ENCODE measurements at regions not wholly inside any gene's neighbourhood (a gene's known extent, or its start where the extent isn't known, plus 50 kb on each side); places are given as distances from the start of the nearest gene placed in this dataset.

DNA sequence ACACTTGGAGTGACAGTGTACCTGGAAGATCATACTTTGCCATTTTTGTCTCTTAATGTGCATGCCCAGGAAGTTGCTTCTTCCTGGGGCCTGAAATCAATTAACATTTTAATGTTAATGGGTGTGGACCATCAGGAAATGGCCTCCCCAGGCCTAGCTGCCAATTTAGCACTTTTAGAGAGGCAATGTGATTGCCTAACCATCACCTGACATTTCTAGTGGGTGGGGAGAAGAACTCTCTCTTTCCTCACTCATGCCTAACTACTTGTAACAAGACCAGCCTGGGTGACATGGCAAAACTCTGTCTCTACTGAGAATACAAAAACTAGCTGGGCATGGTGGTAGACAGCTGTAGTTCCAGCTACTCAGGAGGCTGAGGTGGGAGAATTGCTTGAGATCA lies 549.0 kb upstream of the RGS18 start:
- TF ChIP-seq GLIS3 (CRISPR knock-in tag; IDR thresholded peaks at IDR 0.05), result no peak
- TF ChIP-seq ZFP3 (CRISPR knock-in tag; IDR thresholded peaks at IDR 0.05), result no peak
- TF ChIP-seq ZC3H10 (CRISPR knock-in tag; IDR thresholded peaks at IDR 0.05), result no peak
- TF ChIP-seq ZNF70 (CRISPR knock-in tag; IDR thresholded peaks at IDR 0.05), result no peak
- TF ChIP-seq PPARA (CRISPR knock-in tag; IDR thresholded peaks at IDR 0.05; ENCODE audit: borderline replicate concordance), result no peak
- TF ChIP-seq BACH2 (CRISPR knock-in tag; IDR thresholded peaks at IDR 0.05; ENCODE audit: borderline replicate concordance), result no peak
- TF ChIP-seq PATZ1 (CRISPR knock-in tag; IDR thresholded peaks at IDR 0.05; ENCODE audit: borderline replicate concordance), result no peak
- TF ChIP-seq, protein P1, sequence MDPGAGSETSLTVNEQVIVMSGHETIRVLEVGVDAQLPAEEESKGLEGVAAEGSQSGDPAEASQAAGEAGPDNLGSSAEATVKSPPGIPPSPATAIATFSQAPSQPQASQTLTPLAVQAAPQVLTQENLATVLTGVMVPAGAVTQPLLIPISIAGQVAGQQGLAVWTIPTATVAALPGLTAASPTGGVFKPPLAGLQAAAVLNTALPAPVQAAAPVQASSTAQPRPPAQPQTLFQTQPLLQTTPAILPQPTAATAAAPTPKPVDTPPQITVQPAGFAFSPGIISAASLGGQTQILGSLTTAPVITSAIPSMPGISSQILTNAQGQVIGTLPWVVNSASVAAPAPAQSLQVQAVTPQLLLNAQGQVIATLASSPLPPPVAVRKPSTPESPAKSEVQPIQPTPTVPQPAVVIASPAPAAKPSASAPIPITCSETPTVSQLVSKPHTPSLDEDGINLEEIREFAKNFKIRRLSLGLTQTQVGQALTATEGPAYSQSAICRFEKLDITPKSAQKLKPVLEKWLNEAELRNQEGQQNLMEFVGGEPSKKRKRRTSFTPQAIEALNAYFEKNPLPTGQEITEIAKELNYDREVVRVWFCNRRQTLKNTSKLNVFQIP (CRISPR knock-in tag; IDR thresholded peaks at IDR 0.05; ENCODE audit: borderline replicate concordance, low read depth), result no peak
- no peak for TF ChIP-seq CREB5 (CRISPR knock-in tag; IDR thresholded peaks at IDR 0.05; ENCODE audit: low read depth)

All from SK-N-SH treated with all-trans-retinoic acid at 6 μM for 48 hours (cell line).